H1 (cell line): ENCODE measurements at regions not wholly inside any gene's neighbourhood (a gene's known extent, or its start where the extent isn't known, plus 50 kb on each side); places are given as distances from the start of the nearest gene placed in this dataset.

ENCODE experiments used
- CTBP2 ChIP-seq: IDR thresholded peaks from 2 replicates; pipeline ENCODE4 v1.7.0; 2011; ENCODE audit warnings: borderline replicate concordance, mild to moderate bottlenecking, moderate library complexity, mixed read lengths, low read length; ENCODE audit not compliant: insufficient read depth, insufficient read length
- EZH2 ChIP-seq: fragments of 200-600 bp; sonication (generic); IDR thresholded peaks from 2 replicates; pipeline ENCODE4 v1.7.1; 2012; ENCODE audit warnings: low read depth, mild to moderate bottlenecking, moderate library complexity, low read length, inconsistent platforms; ENCODE audit not compliant: severe bottlenecking
- JUN ChIP-seq: IDR thresholded peaks from 2 replicates; pipeline ENCODE4 v1.6.1; 2011; ENCODE audit warnings: low read depth, mild to moderate bottlenecking, improper control_type of control experiment, low read length
- NRF1 ChIP-seq: IDR thresholded peaks from 2 replicates; pipeline ENCODE4 v1.6.1; 2011; ENCODE audit warnings: mild to moderate bottlenecking, low read depth, low read length, improper control_type of control experiment
- POLR2A ChIP-seq, 2 experiments: IDR thresholded peaks; 1 replicate in 1 of 2; 2 replicates in 1 of 2; pipeline ENCODE4 v1.6.1; 2011; ENCODE audit warnings: low read depth in 2 of 2, low read length in 2 of 2, mild to moderate bottlenecking in 2 of 2; ENCODE audit errors: control extremely low read depth in 1 of 2
- TEAD4 ChIP-seq: IDR thresholded peaks from 2 replicates; pipeline ENCODE4 v1.6.1; 2012; ENCODE audit warnings: low read depth, low read length, inconsistent platforms, mixed read lengths

DNA sequence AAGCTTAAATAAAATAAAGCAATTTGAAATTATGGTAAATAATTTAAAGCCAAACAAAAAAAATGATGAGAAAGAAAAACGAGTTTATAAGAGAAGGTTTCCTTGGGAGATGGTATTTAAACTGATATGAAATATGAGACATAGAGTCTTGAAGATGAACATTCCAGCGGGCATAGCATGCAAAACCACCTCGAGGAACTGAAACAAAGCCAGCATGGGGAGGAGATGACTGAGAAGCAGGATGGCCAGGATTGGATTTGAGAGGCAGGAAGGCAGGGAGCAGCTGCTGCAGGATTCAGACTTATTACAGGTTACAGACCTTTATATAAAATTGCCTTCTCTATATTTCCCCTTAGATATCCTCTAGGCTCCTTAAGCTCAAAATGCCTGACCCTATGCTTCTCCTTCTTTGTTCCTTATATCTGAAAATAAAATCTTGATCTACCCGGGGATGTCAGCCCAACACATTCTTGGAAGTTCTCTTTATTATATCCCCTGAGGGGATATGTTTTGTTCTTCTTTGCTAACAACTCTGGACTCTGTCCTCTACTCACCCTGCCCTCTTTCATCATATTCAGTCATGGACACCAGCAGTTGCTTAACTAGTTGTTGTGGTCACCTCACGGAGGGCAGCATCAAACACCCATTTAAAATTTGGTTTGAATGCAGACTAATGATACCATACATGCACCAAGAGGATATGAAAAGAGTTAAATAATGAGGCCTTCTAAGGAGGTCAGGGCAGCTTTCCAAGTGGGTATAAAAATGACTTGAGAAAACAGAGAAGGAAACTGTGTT is 719.1 kb upstream of the B3GALT2 start (continued):
- TF ChIP-seq POLR2A (IDR thresholded peaks at IDR 0.05; ENCODE audit: control extremely low read depth in 1 of 2, low read depth in 2 of 2, low read length in 2 of 2) (no peak), NRF1 (no peak), TEAD4 (no peak), JUN (no peak), EZH2 (no peak), CTBP2 (no peak)
- TF ChIP-seq, all 59 proteins: peak for 0
